HEK293 (cell line): ENCODE measurements at regions not wholly inside any gene's neighbourhood (a gene's known extent, or its start where the extent isn't known, plus 50 kb on each side); places are given as distances from the start of the nearest gene placed in this dataset.

Experiments used
- CTCF ChIA-PET: fragments of 350-600 bp; formaldehyde crosslinking; extraction: SDS; loops from one replicate; lab custom pipeline; 2021; ENCODE audit warnings: antibody characterized with exemption; lab: Yijun Ruan, JAX
- POLR2A ChIA-PET: fragments of 300-600 bp; formaldehyde crosslinking; extraction: SDS; loops from one replicate; lab custom pipeline; 2020; ENCODE audit warnings: antibody characterized with exemption, inconsistent platforms; lab: Yijun Ruan, JAX
- H3K27ac ChIP-seq: fragments of 200-500 bp; sonication (Bioruptor generic); 2 replicates; pipeline ENCODE4 v1.5.1; 2014; ENCODE audit warnings: low read depth, low read length, control low read depth, inconsistent platforms; ENCODE audit errors: extremely low read depth
- H3K36me3 ChIP-seq, 2 experiments: fragments of 200-500 bp in 1 of 2; sonication (Bioruptor generic) in 1 of 2; 1 replicate in 1 of 2; 2 replicates in 1 of 2; pipeline ENCODE4 v1.5.1; 2014 to 2017; ENCODE audit warnings: inconsistent platforms in 2 of 2, low read length in 2 of 2; ENCODE audit not compliant: control insufficient read depth in 2 of 2, insufficient read depth in 1 of 2
- H3K4me1 ChIP-seq: fragments of 200-500 bp; sonication (Bioruptor generic); 2 replicates; pipeline ENCODE4 v1.5.1; 2014; ENCODE audit warnings: mild to moderate bottlenecking, low read length, inconsistent platforms; ENCODE audit not compliant: control insufficient read depth, insufficient read depth
- H3K4me3 ChIP-seq: 2 replicates; pipeline ENCODE4 v1.5.1; 2011; ENCODE audit warnings: low read depth, mild to moderate bottlenecking, control low read depth, low read length, moderate library complexity
- H3K9me3 ChIP-seq: fragments of 200-500 bp; sonication (Bioruptor generic); 2 replicates; pipeline ENCODE4 v1.5.1; 2014; ENCODE audit warnings: low read depth, low read length, inconsistent platforms; ENCODE audit not compliant: control insufficient read depth, insufficient read depth
- GLIS2 ChIP-seq: fragments of 450-650 bp; formaldehyde crosslinking; IDR thresholded peaks from 2 replicates; pipeline ENCODE4 v1.5.1; 2016; ENCODE audit warnings: missing biosample characterization, missing genetic modification characterization
- PRDM10 ChIP-seq: fragments of 450-650 bp; formaldehyde crosslinking; IDR thresholded peaks from 2 replicates; pipeline ENCODE4 v1.5.1; 2016; ENCODE audit warnings: missing biosample characterization, missing genetic modification characterization
- TRIM28 ChIP-seq: IDR thresholded peaks from 2 replicates; pipeline ENCODE4 v1.6.1; 2011; ENCODE audit warnings: low read length, control low read depth, borderline replicate concordance
- ZBTB11 ChIP-seq: fragments of 450-650 bp; formaldehyde crosslinking; conservative IDR thresholded peaks from 2 replicates; pipeline ENCODE4 v1.5.1; 2016; ENCODE audit warnings: low read depth, missing biosample characterization, missing genetic modification characterization
- ZBTB6 ChIP-seq: fragments of 450-650 bp; formaldehyde crosslinking; IDR thresholded peaks from 2 replicates; pipeline ENCODE4 v1.5.1; 2017; ENCODE audit warnings: missing biosample characterization, missing genetic modification characterization
- ZNF112 ChIP-seq: fragments of 450-650 bp; formaldehyde crosslinking; IDR thresholded peaks from 2 replicates; pipeline ENCODE4 v1.5.0; 2017; ENCODE audit warnings: missing biosample characterization, missing genetic modification characterization
- ZNF157 ChIP-seq: fragments of 450-650 bp; formaldehyde crosslinking; IDR thresholded peaks from 2 replicates; pipeline ENCODE4 v1.5.1; 2016; ENCODE audit warnings: missing biosample characterization, missing genetic modification characterization
- ZNF174 ChIP-seq: fragments of 450-650 bp; formaldehyde crosslinking; IDR thresholded peaks from 2 replicates; pipeline ENCODE4 v1.5.0; 2017; ENCODE audit warnings: missing biosample characterization, mild to moderate bottlenecking, missing genetic modification characterization
- ZNF184 ChIP-seq: fragments of 450-650 bp; IDR thresholded peaks from 2 replicates; pipeline ENCODE4 v1.5.1; 2018; ENCODE audit warnings: missing biosample characterization, mild to moderate bottlenecking, missing genetic modification characterization
- ZNF211 ChIP-seq: fragments of 450-650 bp; formaldehyde crosslinking; IDR thresholded peaks from 2 replicates; pipeline ENCODE4 v1.5.1; 2016; ENCODE audit warnings: low read depth, missing biosample characterization, missing genetic modification characterization
- ZNF280C ChIP-seq: fragments of 450-650 bp; formaldehyde crosslinking; IDR thresholded peaks from 2 replicates; pipeline ENCODE4 v1.5.1; 2016; ENCODE audit warnings: missing biosample characterization, missing genetic modification characterization
- ZNF362 ChIP-seq: fragments of 450-650 bp; formaldehyde crosslinking; IDR thresholded peaks from 2 replicates; pipeline ENCODE4 v1.5.1; 2016; ENCODE audit warnings: missing biosample characterization, missing genetic modification characterization
- ZNF548 ChIP-seq: fragments of 450-650 bp; formaldehyde crosslinking; IDR thresholded peaks from 2 replicates; pipeline ENCODE4 v1.5.1; 2016; ENCODE audit warnings: missing biosample characterization, missing genetic modification characterization
- ZNF701 ChIP-seq: fragments of 450-650 bp; formaldehyde crosslinking; IDR thresholded peaks from 2 replicates; pipeline ENCODE4 v1.5.1; 2016; ENCODE audit warnings: missing biosample characterization, missing genetic modification characterization
- ZNF776 ChIP-seq: fragments of 450-650 bp; formaldehyde crosslinking; IDR thresholded peaks from 2 replicates; pipeline ENCODE4 v1.5.0; 2017; ENCODE audit warnings: missing biosample characterization, missing genetic modification characterization, borderline replicate concordance
- ZNF792 ChIP-seq: fragments of 450-650 bp; formaldehyde crosslinking; IDR thresholded peaks from 2 replicates; pipeline ENCODE4 v1.5.1; 2016; ENCODE audit warnings: missing biosample characterization, missing genetic modification characterization
- ZSCAN23 ChIP-seq: fragments of 450-650 bp; formaldehyde crosslinking; IDR thresholded peaks from 2 replicates; pipeline ENCODE4 v1.5.1; 2016; ENCODE audit warnings: missing biosample characterization, missing genetic modification characterization
- ZSCAN4 ChIP-seq: fragments of 450-650 bp; formaldehyde crosslinking; IDR thresholded peaks from 2 replicates; pipeline ENCODE4 v1.5.1; 2017; ENCODE audit warnings: missing biosample characterization, missing genetic modification characterization
- ZXDB ChIP-seq: fragments of 450-650 bp; formaldehyde crosslinking; IDR thresholded peaks from 2 replicates; pipeline ENCODE4 v1.5.1; 2016; ENCODE audit warnings: missing biosample characterization, missing genetic modification characterization

- H3K4me1 ChIP-seq, result peaks cover 4% of the 10 kb centered on the region; the same call in 1 of the 2 replicates
- H3K9me3 ChIP-seq, result no peaks in the 10 kb centered on the region
- TF ChIP-seq ZXDB, result no peak
- TF ChIP-seq ZNF157 (tag by site-specific recombination), result no peak
- no peak for TF ChIP-seq TRIM28
- no peak for TF ChIP-seq ZBTB6 (tag by site-specific recombination)
- TF ChIP-seq GLIS2 (tag by site-specific recombination), result no peak
- no peak for TF ChIP-seq ZNF184 (tag by site-specific recombination)
- no peak for TF ChIP-seq ZNF548
- POLR2A ChIA-PET, result no interaction called here
- H3K36me3 ChIP-seq, result no peaks in the 10 kb centered on the region
- no peak overlapping the region for H3K27ac ChIP-seq
- no peak overlapping the region for H3K4me3 ChIP-seq
- CTCF ChIA-PET, result interaction anchor here (0.6 to 6.7 kb wide), 3 partner anchors 8 to 668 kb away, joined by 3 to 40 read pairs (median 3); no protein-coding TSS in a partner anchor
Measured at GRCh38 chr3:57004229-57004628, 56.2 kb upstream of the SPATA12 start.

- POLR2A ChIA-PET, result no interaction called here
- peaks cover 4% of the 10 kb centered on the region; the same call in 1 of the 2 replicates for H3K4me1 ChIP-seq
- no peaks in the 10 kb centered on the region for H3K9me3 ChIP-seq
- no peak for TF ChIP-seq PRDM10
- no peak for TF ChIP-seq ZNF776
- no peak for TF ChIP-seq ZSCAN23 (tag by site-specific recombination)
- TF ChIP-seq ZBTB6 (tag by site-specific recombination), result no peak
- TF ChIP-seq ZNF701 (tag by site-specific recombination), result no peak
- TF ChIP-seq ZNF362 (tag by site-specific recombination), result no peak
- no peak for TF ChIP-seq ZBTB11 (tag by site-specific recombination)
- TF ChIP-seq ZSCAN4 (tag by site-specific recombination), result no peak
- TF ChIP-seq ZNF280C (tag by site-specific recombination), result no peak
- TF ChIP-seq ZNF174, result no peak
- TF ChIP-seq ZNF112, result no peak
- no peak for TF ChIP-seq ZNF792
- no peak for TF ChIP-seq ZNF211 (tag by site-specific recombination)
- H3K4me3 ChIP-seq, result no peak overlapping the region
- no peaks in the 10 kb centered on the region for H3K36me3 ChIP-seq
- CTCF ChIA-PET, result interaction anchor here (0.8 to 6.7 kb wide), 2 partner anchors 7 to 14 kb away, joined by 3 to 40 read pairs; no protein-coding TSS in a partner anchor
- no peak overlapping the region for H3K27ac ChIP-seq
Measured at GRCh38 chr3:57003676-57004075, 56.8 kb upstream of the SPATA12 start.
